Thyroid gland (tissue), 4 donors: ENCODE measurements at regions not wholly inside any gene's neighbourhood (a gene's known extent, or its start where the extent isn't known, plus 50 kb on each side); places are given as distances from the start of the nearest gene placed in this dataset.

Experiments
- POLR2A ChIP-seq, 2 donors: fragments of 450-650 bp; IDR thresholded peaks; one replicate each; pipeline ENCODE4 v1.6.1; 2017; ENCODE audit warnings: antibody characterized with exemption in 2 of 2, mild to moderate bottlenecking in 2 of 2, moderate library complexity in 1 of 2
- TF ChIP-seq, protein P1 (sequence below), 6 experiments: fragments of 200-600 bp in 3 of 6; fragments of 450-650 bp in 3 of 6; sonication (generic) in 3 of 6; IDR thresholded peaks; one replicate each; pipeline ENCODE4 v1.5.1; 2016 to 2019; ENCODE audit warnings: antibody characterized with exemption in 6 of 6, mild to moderate bottlenecking in 2 of 6, inconsistent platforms in 1 of 6, moderate library complexity in 1 of 6

DNA sequence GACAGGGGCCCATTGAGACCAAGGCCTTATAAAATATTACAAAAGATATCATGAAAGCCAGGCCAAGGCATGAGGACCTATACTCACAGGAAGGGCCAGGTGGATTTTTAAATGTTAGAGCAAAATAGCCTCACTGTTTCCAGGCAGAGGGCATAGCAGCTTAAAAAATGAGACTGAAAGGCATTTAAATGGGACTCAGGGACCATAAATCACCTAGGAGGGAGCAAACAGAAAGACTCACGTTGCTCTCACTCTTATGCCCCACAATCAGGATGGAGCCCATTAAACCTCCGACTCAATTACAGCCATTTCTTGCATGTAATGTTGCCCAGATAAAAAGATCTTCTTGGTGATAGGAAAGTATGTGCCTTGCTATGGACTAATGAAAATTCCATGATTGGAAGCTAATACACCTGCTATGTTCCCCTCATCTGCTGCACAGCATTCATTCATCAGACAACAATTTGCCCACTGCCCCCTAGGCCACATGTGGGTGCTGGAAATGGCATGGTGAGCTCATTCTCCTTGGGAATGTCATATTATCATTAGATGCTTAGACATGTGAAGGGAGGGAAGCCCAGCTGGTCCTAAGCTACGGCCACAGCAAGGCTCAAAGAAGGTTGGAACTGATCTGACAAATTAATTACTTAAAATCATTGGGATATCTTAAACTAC is 128.6 kb upstream of the GRIA1 start:
- no peak for TF ChIP-seq POLR2A (IDR thresholded peaks at IDR 0.05)
- TF ChIP-seq, protein P1, sequence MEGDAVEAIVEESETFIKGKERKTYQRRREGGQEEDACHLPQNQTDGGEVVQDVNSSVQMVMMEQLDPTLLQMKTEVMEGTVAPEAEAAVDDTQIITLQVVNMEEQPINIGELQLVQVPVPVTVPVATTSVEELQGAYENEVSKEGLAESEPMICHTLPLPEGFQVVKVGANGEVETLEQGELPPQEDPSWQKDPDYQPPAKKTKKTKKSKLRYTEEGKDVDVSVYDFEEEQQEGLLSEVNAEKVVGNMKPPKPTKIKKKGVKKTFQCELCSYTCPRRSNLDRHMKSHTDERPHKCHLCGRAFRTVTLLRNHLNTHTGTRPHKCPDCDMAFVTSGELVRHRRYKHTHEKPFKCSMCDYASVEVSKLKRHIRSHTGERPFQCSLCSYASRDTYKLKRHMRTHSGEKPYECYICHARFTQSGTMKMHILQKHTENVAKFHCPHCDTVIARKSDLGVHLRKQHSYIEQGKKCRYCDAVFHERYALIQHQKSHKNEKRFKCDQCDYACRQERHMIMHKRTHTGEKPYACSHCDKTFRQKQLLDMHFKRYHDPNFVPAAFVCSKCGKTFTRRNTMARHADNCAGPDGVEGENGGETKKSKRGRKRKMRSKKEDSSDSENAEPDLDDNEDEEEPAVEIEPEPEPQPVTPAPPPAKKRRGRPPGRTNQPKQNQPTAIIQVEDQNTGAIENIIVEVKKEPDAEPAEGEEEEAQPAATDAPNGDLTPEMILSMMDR (IDR thresholded peaks at IDR 0.05) = no peak
